ENCODE measurements at regions not wholly inside any gene's neighbourhood (a gene's known extent, or its start where the extent isn't known, plus 50 kb on each side); places are given as distances from the start of the nearest gene placed in this dataset.

GRCh38 chr6:135701426-135701825, 150.1 kb upstream of the PDE7B start:
- TF ChIP-seq CTCF (IDR thresholded peaks at IDR 0.05; ENCODE audit: low read length) (no peak), EZH2 (IDR thresholded peaks at IDR 0.05; ENCODE audit: borderline replicate concordance, low read length) (no peak)

Data from OCI-LY1 (cell line).